Fibroblast of lung (primary cell): ENCODE measurements at regions not wholly inside any gene's neighbourhood (a gene's known extent, or its start where the extent isn't known, plus 50 kb on each side); places are given as distances from the start of the nearest gene placed in this dataset.

ENCODE experiments used
- DNase-seq, 2 donors: peaks; one replicate each; pipeline versions ENCODE4 v3.0.0 to v3.0.0-alpha.2; 2010; ENCODE audit warnings: low read depth in 2 of 2
- H2AFZ ChIP-seq: 2 replicates; pipeline ENCODE4 v1.5.1; 2012; ENCODE audit warnings: low read length, control low read depth, inconsistent platforms
- H3K27ac ChIP-seq: 2 replicates; pipeline ENCODE4 v1.5.1; 2011; ENCODE audit warnings: low read length, control low read depth; ENCODE audit not compliant: insufficient read depth
- H3K27me3 ChIP-seq: 2 replicates; pipeline ENCODE4 v1.5.1; 2011; ENCODE audit warnings: mild to moderate bottlenecking, low read length; ENCODE audit not compliant: control insufficient read depth, insufficient read depth
- H3K36me3 ChIP-seq: 2 replicates; pipeline ENCODE4 v1.5.1; 2011; ENCODE audit warnings: low read length; ENCODE audit not compliant: control insufficient read depth, insufficient read depth
- H3K4me1 ChIP-seq: 2 replicates; pipeline ENCODE4 v1.5.1; 2011; ENCODE audit warnings: low read length; ENCODE audit not compliant: control insufficient read depth, insufficient read depth; ENCODE audit errors: extremely low read depth
- H3K4me2 ChIP-seq: 2 replicates; pipeline ENCODE4 v1.5.1; 2011; ENCODE audit warnings: low read length, control low read depth; ENCODE audit not compliant: insufficient read depth; ENCODE audit errors: extremely low read depth
- H3K4me3 ChIP-seq, 4 experiments: fragments of 200-600 bp in 1 of 4; sonication (generic) in 1 of 4; replicated peaks in 1 of 4; 2 replicates each; pipeline ENCODE4 v1.5.1; 2011 to 2016; ENCODE audit warnings: low read length in 4 of 4, low read depth in 3 of 4, mild to moderate bottlenecking in 3 of 4, control low read depth in 2 of 4, inconsistent platforms in 1 of 4, mixed read lengths in 1 of 4; ENCODE audit not compliant: insufficient read depth in 1 of 4; ENCODE audit errors: control extremely low read depth in 1 of 4
- H3K79me2 ChIP-seq: 2 replicates; pipeline ENCODE4 v1.5.1; 2012; ENCODE audit warnings: mild to moderate bottlenecking, low read length, inconsistent platforms; ENCODE audit not compliant: control insufficient read depth, insufficient read depth
- H3K9ac ChIP-seq: 2 replicates; pipeline ENCODE4 v1.5.1; 2011; ENCODE audit warnings: mild to moderate bottlenecking, low read length, control low read depth; ENCODE audit not compliant: insufficient read depth
- H3K9me3 ChIP-seq: 2 replicates; pipeline ENCODE4 v1.5.1; 2012; ENCODE audit warnings: low read depth, low read length; ENCODE audit not compliant: control insufficient read depth, insufficient read depth
- H4K20me1 ChIP-seq: 2 replicates; pipeline ENCODE4 v1.5.1; 2011; ENCODE audit warnings: low read length; ENCODE audit not compliant: control insufficient read depth, insufficient read depth; ENCODE audit errors: extremely low read depth
- EZH2 ChIP-seq: IDR thresholded peaks from 2 replicates; pipeline ENCODE4 v1.5.1; 2012; ENCODE audit warnings: low read length, control low read depth, mild to moderate bottlenecking; ENCODE audit errors: missing control alignments
- TF ChIP-seq, protein P1 (sequence below), 2 donors: IDR thresholded peaks in 1 of 2; conservative IDR thresholded peaks in 1 of 2; 1 replicate in 1 of 2; 2 replicates in 1 of 2; pipeline ENCODE4 v1.5.1; 2011 to 2012; ENCODE audit warnings: low read length in 2 of 2, control low read depth in 1 of 2, inconsistent platforms in 1 of 2, low read depth in 1 of 2, mild to moderate bottlenecking in 1 of 2

DNA sequence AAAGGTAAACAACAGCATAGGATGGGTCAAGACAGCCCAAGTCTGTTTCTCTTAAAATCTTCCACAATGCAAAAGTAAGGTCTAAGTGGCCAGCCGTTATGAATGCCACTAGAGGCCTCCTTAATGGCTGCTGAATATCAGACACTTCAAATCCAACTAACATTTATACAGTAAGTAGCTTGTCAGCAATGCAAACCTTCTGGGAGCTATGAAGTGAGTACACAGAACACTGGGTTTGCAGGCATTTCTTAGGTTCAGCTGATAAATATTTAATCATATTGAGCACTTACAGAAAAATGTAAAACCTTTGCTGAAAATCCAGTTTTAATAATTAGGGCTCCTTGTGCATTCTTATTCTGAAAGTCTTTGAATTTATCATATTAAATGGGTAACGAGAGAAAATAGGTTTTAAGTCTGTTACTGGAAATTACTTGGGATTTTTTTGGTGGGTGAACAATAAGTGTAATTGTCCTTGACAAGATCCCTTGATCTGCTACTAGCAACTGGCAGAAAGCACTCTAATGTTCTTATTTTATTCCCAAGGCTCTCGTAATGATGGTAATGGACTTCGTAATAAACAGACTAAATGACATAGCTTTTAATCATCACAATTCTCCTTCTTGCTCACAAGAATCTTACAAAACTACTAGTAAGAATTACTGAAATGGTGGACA is 141.7 kb upstream of the GPR149 start:
- Histone ChIP-seq H3K4me1 (no peaks in the 10 kb centered on the region), H3K9me3 (no peaks in the 10 kb centered on the region), H4K20me1 (no peaks in the 10 kb centered on the region), H3K4me2 (no peak overlapping the region), H3K79me2 (no peaks in the 10 kb centered on the region), H3K27me3 (no peaks in the 10 kb centered on the region), H3K9ac (no peak overlapping the region), H3K27ac (no peak overlapping the region), H3K4me3 (no peak overlapping the region), H3K36me3 (no peaks in the 10 kb centered on the region), H2AFZ (no peak overlapping the region)
- no peak for DNase-seq
- TF ChIP-seq EZH2, result no peak
- TF ChIP-seq, protein P1, sequence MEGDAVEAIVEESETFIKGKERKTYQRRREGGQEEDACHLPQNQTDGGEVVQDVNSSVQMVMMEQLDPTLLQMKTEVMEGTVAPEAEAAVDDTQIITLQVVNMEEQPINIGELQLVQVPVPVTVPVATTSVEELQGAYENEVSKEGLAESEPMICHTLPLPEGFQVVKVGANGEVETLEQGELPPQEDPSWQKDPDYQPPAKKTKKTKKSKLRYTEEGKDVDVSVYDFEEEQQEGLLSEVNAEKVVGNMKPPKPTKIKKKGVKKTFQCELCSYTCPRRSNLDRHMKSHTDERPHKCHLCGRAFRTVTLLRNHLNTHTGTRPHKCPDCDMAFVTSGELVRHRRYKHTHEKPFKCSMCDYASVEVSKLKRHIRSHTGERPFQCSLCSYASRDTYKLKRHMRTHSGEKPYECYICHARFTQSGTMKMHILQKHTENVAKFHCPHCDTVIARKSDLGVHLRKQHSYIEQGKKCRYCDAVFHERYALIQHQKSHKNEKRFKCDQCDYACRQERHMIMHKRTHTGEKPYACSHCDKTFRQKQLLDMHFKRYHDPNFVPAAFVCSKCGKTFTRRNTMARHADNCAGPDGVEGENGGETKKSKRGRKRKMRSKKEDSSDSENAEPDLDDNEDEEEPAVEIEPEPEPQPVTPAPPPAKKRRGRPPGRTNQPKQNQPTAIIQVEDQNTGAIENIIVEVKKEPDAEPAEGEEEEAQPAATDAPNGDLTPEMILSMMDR (conservative IDR thresholded peaks at IDR 0.05 in 1 of 2, IDR thresholded peaks at IDR 0.05 in 1 of 2; ENCODE audit: low read depth in 1 of 2, low read length in 2 of 2), result no peak

DNA sequence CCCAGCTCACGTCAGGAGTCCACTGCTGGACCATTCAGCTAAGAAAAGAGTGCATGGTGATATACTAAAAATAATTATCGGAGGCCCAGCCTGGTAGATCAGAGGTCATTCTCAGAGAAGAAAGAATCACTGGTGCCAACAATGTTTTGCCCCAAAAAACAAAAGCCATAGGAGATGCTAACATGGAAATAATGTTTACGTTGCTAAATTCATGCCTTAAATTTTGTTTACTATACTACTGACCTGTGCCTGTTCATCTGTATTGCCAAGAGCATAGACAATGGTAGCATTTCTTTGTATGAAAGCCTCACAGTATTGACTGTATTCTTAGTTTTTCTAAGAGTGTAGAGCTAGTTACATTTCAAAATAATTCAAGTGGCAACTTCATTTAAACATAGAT is 138.1 kb upstream of the GPR149 start:
- Histone ChIP-seq H2AFZ (no peak overlapping the region), H3K27ac (no peak overlapping the region), H3K79me2 (no peaks in the 10 kb centered on the region), H3K4me3 (no peak overlapping the region), H3K36me3 (no peaks in the 10 kb centered on the region), H4K20me1 (no peaks in the 10 kb centered on the region), H3K4me1 (no peaks in the 10 kb centered on the region), H3K27me3 (no peaks in the 10 kb centered on the region), H3K4me2 (no peak overlapping the region), H3K9me3 (no peaks in the 10 kb centered on the region), H3K9ac (no peak overlapping the region)
- TF ChIP-seq, protein P1 (conservative IDR thresholded peaks at IDR 0.05 in 1 of 2, IDR thresholded peaks at IDR 0.05 in 1 of 2; ENCODE audit: low read depth in 1 of 2, low read length in 2 of 2), result no peak
- no peak for TF ChIP-seq EZH2
- no peak for DNase-seq

DNA sequence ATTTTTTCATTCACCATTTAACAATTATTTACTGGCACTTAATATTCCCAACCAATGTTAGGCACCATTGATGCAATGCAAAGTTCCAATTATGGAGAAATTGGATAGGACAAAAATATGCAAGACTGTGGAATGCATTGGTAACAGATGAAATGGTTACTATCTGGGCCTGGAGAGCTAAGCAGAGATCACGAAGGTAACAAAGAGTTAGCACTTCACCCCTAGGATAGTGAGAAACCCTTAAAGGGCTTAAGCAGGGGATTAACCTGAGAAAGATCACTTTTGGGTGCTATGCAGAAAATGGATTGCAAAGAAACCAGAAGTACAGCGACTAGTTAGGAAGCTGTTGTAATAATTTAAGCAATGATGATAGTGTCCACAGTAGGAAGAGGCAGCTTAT is 129.6 kb upstream of the GPR149 start:
- Histone ChIP-seq H3K4me1 (no peaks in the 10 kb centered on the region), H3K27me3 (no peaks in the 10 kb centered on the region), H3K9me3 (no peaks in the 10 kb centered on the region), H4K20me1 (no peaks in the 10 kb centered on the region), H3K36me3 (no peaks in the 10 kb centered on the region), H3K4me2 (no peak overlapping the region), H3K79me2 (no peaks in the 10 kb centered on the region), H3K9ac (no peak overlapping the region), H3K27ac (no peak overlapping the region), H3K4me3 (no peak overlapping the region), H2AFZ (no peak overlapping the region)
- TF ChIP-seq, protein P1 (conservative IDR thresholded peaks at IDR 0.05 in 1 of 2, IDR thresholded peaks at IDR 0.05 in 1 of 2; ENCODE audit: low read depth in 1 of 2, low read length in 2 of 2), result no peak
- TF ChIP-seq EZH2, result no peak
- no peak for DNase-seq
